ENCODE measurements at regions not wholly inside any gene's neighbourhood (a gene's known extent, or its start where the extent isn't known, plus 50 kb on each side); places are given as distances from the start of the nearest gene placed in this dataset.

- TF ChIP-seq CTCF (IDR thresholded peaks at IDR 0.05) (no peak), POLR2AphosphoS5 (IDR thresholded peaks at IDR 0.05; ENCODE audit: low read depth, low read length) (no peak), REST (IDR thresholded peaks at IDR 0.05; ENCODE audit: insufficient read depth in 1 of 2, low read depth in 2 of 2, low read length in 1 of 2) (no peak), TCF7L2 (IDR thresholded peaks at IDR 0.05; ENCODE audit: low read depth, low read length) (no peak)
These were observed 132.4 kb downstream of the TXNL1 start for GRCh38 chr18:56505971-56506370.

Measured in Panc1 (cell line).